Neutrophil (primary cell): ENCODE measurements at regions not wholly inside any gene's neighbourhood (a gene's known extent, or its start where the extent isn't known, plus 50 kb on each side); places are given as distances from the start of the nearest gene placed in this dataset.
A peak's percentile ranks its signal among the peaks of the same experiment; 100 is the strongest.
"Not testable (repeated sequence)": the region's sequence is repeated elsewhere in the genome, so short reads cannot be mapped to it uniquely, and the experiment has no call there.

Source experiments
- H3K27ac ChIP-seq: fragments of 200-600 bp; sonication (generic); 2 replicates; pipeline ENCODE4 v1.5.1; 2016; ENCODE audit warnings: mild to moderate bottlenecking, moderate library complexity
- H3K27me3 ChIP-seq: fragments of 200-600 bp; sonication (generic); 2 replicates; pipeline ENCODE4 v1.6.0; 2016; ENCODE audit warnings: mild to moderate bottlenecking
- H3K36me3 ChIP-seq: fragments of 200-600 bp; sonication (generic); 2 replicates; pipeline ENCODE4 v1.5.1; 2017
- H3K4me1 ChIP-seq, 2 experiments: fragments of 200-600 bp in 1 of 2; sonication (generic) in 1 of 2; 1 replicate in 1 of 2; 2 replicates in 1 of 2; pipeline versions ENCODE4 v1.5.1 to v1.6.1; 2013 to 2016; ENCODE audit warnings: low read depth in 1 of 2, low read length in 1 of 2, mild to moderate bottlenecking in 1 of 2, moderate library complexity in 1 of 2; ENCODE audit not compliant: control insufficient read depth in 1 of 2, insufficient read depth in 1 of 2
- H3K4me3 ChIP-seq, 2 experiments: fragments of 200-600 bp in 1 of 2; sonication (generic) in 1 of 2; 1 replicate in 1 of 2; 2 replicates in 1 of 2; pipeline ENCODE4 v1.5.1; 2013 to 2016; ENCODE audit warnings: low read depth in 1 of 2, low read length in 1 of 2, mild to moderate bottlenecking in 1 of 2, moderate library complexity in 1 of 2
- H3K9me3 ChIP-seq: fragments of 200-600 bp; sonication (generic); 2 replicates; pipeline ENCODE4 v1.5.1; 2016
- CTCF ChIP-seq: fragments of 200-600 bp; sonication (generic); IDR thresholded peaks from 2 replicates; pipeline ENCODE4 v1.5.1; 2016; ENCODE audit warnings: antibody characterized with exemption

- no peak overlapping the region for H3K4me3 ChIP-seq
- no peaks in the 10 kb centered on the region for H3K9me3 ChIP-seq
- no peaks in the 10 kb centered on the region for H3K27me3 ChIP-seq
- no peak overlapping the region for H3K27ac ChIP-seq
- H3K36me3 ChIP-seq: peaks cover 10% of the 10 kb centered on the region
- H3K4me1 ChIP-seq: no peaks in the 10 kb centered on the region
- no peak for TF ChIP-seq CTCF
Observed at GRCh38 chr1:120954736-120955135, 65.2 kb downstream of the PPIAL4A start.

GRCh38 chr1:120955961-120956360, 66.4 kb downstream of the PPIAL4A start:
- peaks cover 10% of the 10 kb centered on the region for H3K36me3 ChIP-seq
- not testable (repeated sequence) for H3K4me3 ChIP-seq, H3K4me1 ChIP-seq, H3K27ac ChIP-seq, H3K27me3 ChIP-seq, H3K9me3 ChIP-seq

- H3K36me3 ChIP-seq, H3K27ac ChIP-seq, H3K9me3 ChIP-seq, H3K27me3 ChIP-seq, H3K4me3 ChIP-seq, H3K4me1 ChIP-seq: not testable (repeated sequence)
Observed at GRCh38 chr1:120966018-120966417, 76.4 kb downstream of the PPIAL4A start.

- not testable (repeated sequence) for H3K36me3 ChIP-seq, H3K4me3 ChIP-seq, H3K27ac ChIP-seq, H3K27me3 ChIP-seq, H3K4me1 ChIP-seq, H3K9me3 ChIP-seq
Observed at GRCh38 chr1:120972863-120973262, 83.3 kb downstream of the PPIAL4A start.

DNA sequence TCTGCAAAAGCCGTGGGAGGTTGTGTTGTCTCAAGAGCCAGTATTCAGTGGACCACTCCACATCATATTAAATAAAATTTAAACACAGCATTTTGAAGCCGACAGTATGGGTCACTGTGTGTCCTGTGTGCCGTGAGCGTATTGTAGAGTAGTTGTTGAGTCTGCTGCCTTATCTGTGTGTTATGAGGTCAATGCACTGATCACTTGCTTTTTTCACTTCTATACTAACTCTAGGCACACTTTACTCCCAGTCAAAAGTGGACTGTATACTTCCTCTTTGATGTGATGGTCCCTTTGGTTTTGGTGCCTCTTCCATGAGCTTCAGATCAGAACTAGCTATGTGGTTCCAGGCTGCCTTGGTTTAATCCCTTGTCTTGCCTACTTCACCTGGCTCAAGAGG, 84.3 kb downstream of the PPIAL4A start:
- not testable (repeated sequence) for H3K36me3 ChIP-seq, H3K27ac ChIP-seq, H3K9me3 ChIP-seq, H3K4me1 ChIP-seq, H3K4me3 ChIP-seq, H3K27me3 ChIP-seq

GRCh38 chr1:120977279-120977678, 87.7 kb downstream of the PPIAL4A start:
- not testable (repeated sequence) for H3K27me3 ChIP-seq, H3K27ac ChIP-seq, H3K9me3 ChIP-seq, H3K4me3 ChIP-seq, H3K36me3 ChIP-seq, H3K4me1 ChIP-seq

- H3K4me3 ChIP-seq, H3K27me3 ChIP-seq, H3K36me3 ChIP-seq, H3K27ac ChIP-seq, H3K9me3 ChIP-seq, H3K4me1 ChIP-seq: not testable (repeated sequence)
Observed at GRCh38 chr1:120981489-120982094, 92.0 kb downstream of the PPIAL4A start.

DNA sequence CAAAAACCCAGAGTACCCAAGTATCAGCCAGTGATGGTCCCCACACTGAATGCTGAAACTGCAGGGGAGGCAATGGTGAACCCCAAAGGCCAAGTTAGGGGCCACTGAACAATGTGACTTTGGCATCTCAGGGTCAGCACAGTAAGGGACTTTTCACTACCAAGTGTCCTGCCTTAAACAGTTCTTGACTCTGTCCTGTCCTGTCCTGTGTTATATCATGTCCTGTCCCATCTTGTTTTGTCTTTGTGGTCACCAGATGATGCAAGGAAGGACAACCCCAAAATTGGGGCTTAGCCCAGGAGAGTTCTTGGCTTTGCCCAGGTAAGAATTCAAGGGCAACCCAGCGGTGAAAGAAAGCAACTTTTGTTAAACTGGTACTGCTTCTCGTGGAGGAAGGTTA, 105.0 kb downstream of the PPIAL4A start:
- H3K9me3 ChIP-seq, H3K27me3 ChIP-seq, H3K36me3 ChIP-seq, H3K27ac ChIP-seq, H3K4me1 ChIP-seq, H3K4me3 ChIP-seq: not testable (repeated sequence)

GRCh38 chr1:120995025-120995424, 105.5 kb downstream of the PPIAL4A start:
- not testable (repeated sequence) for H3K27me3 ChIP-seq, H3K4me3 ChIP-seq

DNA sequence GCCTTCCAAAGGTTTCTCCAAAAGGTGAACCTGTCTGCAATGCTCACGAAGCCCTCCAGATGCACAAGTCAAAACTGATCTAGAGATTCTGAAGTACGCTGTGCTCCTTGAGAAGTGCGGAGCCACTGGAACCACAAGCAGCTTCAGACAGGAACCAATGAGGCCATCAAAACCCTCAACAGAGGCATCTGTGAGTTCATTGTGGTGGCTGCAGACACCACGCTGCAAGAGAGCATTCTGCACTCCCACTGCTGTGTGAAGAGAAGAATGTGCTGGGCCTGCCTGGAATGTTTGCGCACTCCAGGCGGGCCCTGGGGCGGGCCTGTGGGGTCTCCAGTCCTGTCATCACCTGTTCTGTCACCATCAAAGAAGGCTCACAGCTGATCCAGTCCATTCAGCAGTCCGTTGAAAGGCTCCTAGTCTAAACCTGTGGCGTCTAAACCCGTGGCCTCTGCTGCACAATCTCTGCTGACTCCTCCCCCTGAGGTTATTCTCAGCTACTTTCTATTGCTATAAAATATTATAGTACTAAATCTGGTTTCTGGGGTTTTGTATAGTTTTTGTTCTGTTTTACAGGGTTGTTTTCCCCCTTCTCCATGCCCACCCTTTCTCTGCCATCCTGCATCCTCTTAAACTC, 111.6 kb downstream of the PPIAL4A start:
- H3K27me3 ChIP-seq, H3K9me3 ChIP-seq, H3K4me1 ChIP-seq, H3K27ac ChIP-seq, H3K36me3 ChIP-seq, H3K4me3 ChIP-seq: not testable (repeated sequence)

More at GRCh38 chr1:120995025-120995424, 105.5 kb downstream of the PPIAL4A start:
- H3K27ac ChIP-seq, H3K9me3 ChIP-seq, H3K4me1 ChIP-seq, H3K36me3 ChIP-seq: not testable (repeated sequence)

DNA sequence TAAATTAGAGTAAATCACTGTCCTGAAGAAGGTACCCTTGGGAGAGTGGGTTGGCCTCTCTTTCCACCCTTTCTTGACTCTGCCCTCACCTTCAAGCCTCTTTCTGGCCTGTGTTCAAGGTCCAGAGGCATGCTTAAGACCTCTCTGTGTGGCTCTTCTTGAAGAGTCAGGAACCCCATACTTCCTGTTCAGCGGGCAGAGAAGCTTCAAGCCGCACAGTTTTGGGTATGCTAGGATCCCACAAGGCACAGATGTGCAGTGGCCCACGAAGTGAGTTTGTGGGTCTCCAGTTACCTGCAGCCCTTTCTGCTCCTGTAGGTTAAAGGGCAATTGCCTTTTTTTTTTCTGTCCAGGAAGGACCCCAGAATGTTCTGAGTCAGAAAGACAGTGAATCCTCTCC, 113.7 kb downstream of the PPIAL4A start:
- not testable (repeated sequence) for H3K27ac ChIP-seq, H3K4me3 ChIP-seq, H3K9me3 ChIP-seq, H3K36me3 ChIP-seq, H3K4me1 ChIP-seq
- peaks cover 19% of the 10 kb centered on the region for H3K27me3 ChIP-seq

- not testable (repeated sequence) for H3K27ac ChIP-seq, H3K36me3 ChIP-seq, H3K4me1 ChIP-seq, H3K4me3 ChIP-seq, H3K9me3 ChIP-seq
- H3K27me3 ChIP-seq: peaks cover 35% of the 10 kb centered on the region
Observed at GRCh38 chr1:121006826-121007225, 117.3 kb downstream of the PPIAL4A start.

DNA sequence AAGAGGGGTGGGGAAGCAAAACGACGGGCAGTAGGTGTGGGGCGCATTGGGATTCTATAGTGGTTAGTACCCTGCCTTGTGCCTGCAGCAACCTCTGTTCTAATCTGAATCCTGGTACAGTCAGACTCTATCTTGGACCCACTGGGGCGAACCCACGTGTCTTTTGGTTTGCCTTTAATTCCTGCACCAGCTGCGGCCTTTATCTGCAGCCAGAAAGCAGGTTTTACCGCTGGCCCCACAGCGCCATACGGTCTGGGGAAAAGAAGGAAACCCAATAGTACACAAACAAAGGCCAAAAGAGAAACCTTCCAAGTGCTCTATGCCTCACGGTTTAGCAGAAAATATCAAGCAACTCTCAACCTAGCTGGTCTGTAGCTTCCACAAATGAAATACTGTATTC, 118.2 kb downstream of the PPIAL4A start:
- H3K4me3 ChIP-seq: peak overlapping the region in 1 of 2 experiments; percentile 35
- H3K9me3 ChIP-seq, H3K4me1 ChIP-seq: not testable (repeated sequence)

More for the DNA sequence above, 118.2 kb downstream of the PPIAL4A start:
- H3K27me3 ChIP-seq: peaks cover 35% of the 10 kb centered on the region
- H3K27ac ChIP-seq, H3K36me3 ChIP-seq: not testable (repeated sequence)
